GM12864 (cell line): ENCODE measurements at regions not wholly inside any gene's neighbourhood (a gene's known extent, or its start where the extent isn't known, plus 50 kb on each side); places are given as distances from the start of the nearest gene placed in this dataset.
"Not testable (repeated sequence)": the region's sequence is repeated elsewhere in the genome, so short reads cannot be mapped to it uniquely, and the experiment has no call there.

Experiments used
- DNase-seq: peaks from one replicate; pipeline ENCODE4 v3.0.0-alpha.2; 2011; ENCODE audit warnings: low read depth
- H3K4me3 ChIP-seq: 2 replicates; pipeline ENCODE4 v1.5.1; 2011; ENCODE audit warnings: mild to moderate bottlenecking, low read depth, low read length, control low read depth
- CTCF ChIP-seq: IDR thresholded peaks from 2 replicates; pipeline ENCODE4 v1.5.1; 2011; ENCODE audit warnings: low read depth, mild to moderate bottlenecking, moderate library complexity, low read length, control low read depth, inconsistent platforms; ENCODE audit errors: missing control alignments

DNA sequence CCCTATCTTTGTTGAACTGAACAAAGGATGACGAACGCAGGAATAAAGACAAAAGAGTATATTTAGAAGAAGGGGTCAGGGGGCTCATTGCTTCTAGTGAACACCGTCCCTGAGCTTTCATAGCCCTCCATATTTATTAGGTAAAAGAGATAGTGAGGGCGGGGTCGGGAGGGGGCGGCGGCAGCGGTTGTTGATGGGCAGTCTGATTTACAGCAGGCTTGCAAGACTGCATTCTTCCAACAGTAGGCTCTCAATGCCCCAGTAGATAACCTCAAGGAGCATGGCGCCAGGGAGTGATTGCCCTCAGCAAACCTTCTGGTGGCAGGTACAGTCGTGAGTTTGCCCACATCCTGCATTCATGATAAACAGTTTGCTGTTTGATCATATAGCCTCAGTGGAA, 563.3 kb upstream of the SYNCRIP start:
- DNase-seq, result no peak

DNA sequence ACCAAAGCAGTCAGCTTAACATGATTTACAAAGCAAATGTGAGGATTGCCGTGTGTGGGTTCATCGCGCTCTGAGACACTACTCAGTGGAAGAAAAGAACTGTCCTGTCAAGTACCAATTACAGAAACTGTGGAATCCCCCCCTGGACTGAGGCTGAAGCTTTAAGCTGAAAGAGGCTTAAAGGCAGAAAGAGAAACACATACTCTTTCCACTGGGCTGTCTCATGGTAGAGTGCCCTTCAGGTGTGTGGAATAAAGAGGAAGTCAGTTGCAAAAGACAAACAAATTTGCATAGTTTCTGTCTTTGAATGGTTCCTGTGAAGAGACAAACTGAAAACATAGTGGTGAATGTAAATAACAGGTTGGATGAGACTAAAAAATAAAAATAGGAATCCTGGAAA, 560.4 kb upstream of the SYNCRIP start:
- H3K4me3 ChIP-seq, result no peak overlapping the region
- no peak for TF ChIP-seq CTCF
- DNase-seq, result no peak

More for the DNA sequence above, 563.3 kb upstream of the SYNCRIP start:
- TF ChIP-seq CTCF, result no peak
- H3K4me3 ChIP-seq, result no peak overlapping the region

- TF ChIP-seq CTCF, result no peak
- no peak for DNase-seq
Observed at GRCh38 chr6:86193821-86194220, 551.1 kb upstream of the SYNCRIP start.

DNA sequence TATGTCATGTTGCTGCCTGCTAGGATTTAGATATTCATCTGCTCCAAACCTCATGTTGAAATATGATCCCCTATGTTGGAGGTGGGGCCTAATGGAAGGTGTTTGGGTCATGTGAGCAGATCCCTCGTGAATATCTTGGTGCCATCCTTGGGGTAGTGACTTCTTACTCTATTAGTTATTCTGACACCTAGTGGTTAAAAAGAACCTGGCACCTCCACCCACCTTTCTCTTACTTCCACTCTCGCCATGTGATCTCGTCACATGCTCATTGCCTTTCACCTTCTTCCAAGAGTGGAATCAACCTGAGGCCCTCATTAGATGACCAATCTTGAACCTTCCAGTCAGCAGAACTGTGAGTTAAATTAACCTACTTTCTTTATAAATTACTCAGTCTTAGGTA, 549.4 kb upstream of the SYNCRIP start:
- H3K4me3 ChIP-seq, result no peak overlapping the region
- peak; percentile 50 for TF ChIP-seq CTCF
- no peak for DNase-seq

More at GRCh38 chr6:86193821-86194220, 551.1 kb upstream of the SYNCRIP start:
- no peak overlapping the region for H3K4me3 ChIP-seq

GRCh38 chr6:86175149-86175548, 532.5 kb upstream of the SYNCRIP start:
- H3K4me3 ChIP-seq, DNase-seq: not testable (repeated sequence)
- peak; percentile 49 for TF ChIP-seq CTCF

- no peak overlapping the region for H3K4me3 ChIP-seq
- no peak for TF ChIP-seq CTCF
- no peak for DNase-seq
Observed at GRCh38 chr6:86154852-86155251, 512.2 kb upstream of the SYNCRIP start.

DNA sequence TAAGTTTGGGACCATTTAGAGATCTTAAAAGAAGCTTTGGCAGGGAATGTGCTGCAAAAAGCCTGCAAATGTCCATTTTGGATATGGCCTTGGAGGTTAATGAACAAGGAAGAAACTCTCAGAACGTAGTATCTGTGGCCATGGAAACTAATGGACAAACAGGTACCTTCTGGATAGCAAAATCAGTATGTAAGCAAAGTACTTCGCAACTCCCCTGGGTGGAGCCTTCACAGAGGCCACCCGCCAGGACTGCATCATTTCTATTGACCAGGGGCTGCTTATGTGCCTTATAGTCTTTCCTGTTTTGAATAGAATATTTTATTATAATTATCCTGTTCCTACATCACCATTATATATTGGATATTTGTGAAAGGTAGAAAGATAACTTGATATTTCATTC, 510.8 kb upstream of the SYNCRIP start:
- DNase-seq, result no peak
- no peak overlapping the region for H3K4me3 ChIP-seq
- no peak for TF ChIP-seq CTCF
